MCF 10A (cell line): ENCODE measurements at regions not wholly inside any gene's neighbourhood (a gene's known extent, or its start where the extent isn't known, plus 50 kb on each side); places are given as distances from the start of the nearest gene placed in this dataset.
A peak's percentile ranks its signal among the peaks of the same experiment; 100 is the strongest.

Source experiments
- BruUV-seq: library from RNA; stranded (reverse); fragments of 400-500 nt; replicated peaks from 2 replicates; lab custom pipeline; 2021; lab: Mats Ljungman, UMichigan
- CTCF ChIA-PET: fragments of 300-600 bp; sonication (Branson Sonifier 250); formaldehyde crosslinking; extraction: SDS; loops from one replicate; lab custom pipeline; 2021; ENCODE audit warnings: antibody characterized with exemption, inconsistent platforms; lab: Yijun Ruan, JAX
- POLR2A ChIA-PET: fragments of 300-600, 350-650 bp; sonication (Branson Sonifier 250); formaldehyde crosslinking; extraction: SDS; loops from one replicate; lab custom pipeline; 2020; ENCODE audit warnings: antibody characterized with exemption, inconsistent platforms; lab: Yijun Ruan, JAX
- DNase-seq: peaks from one replicate; pipeline ENCODE4 v3.0.0-alpha.2; 2018; ENCODE audit not compliant: unreplicated experiment
- H3K27ac Mint-ChIP-seq: one replicate; pipeline ENCODE4 v1.8.0; 2022; ENCODE audit warnings: mild to moderate bottlenecking, low read depth, mixed read lengths; ENCODE audit not compliant: unreplicated experiment
- H3K27me3 Mint-ChIP-seq: one replicate; pipeline ENCODE4 v1.8.0; 2022; ENCODE audit warnings: mixed read lengths; ENCODE audit not compliant: insufficient read depth, unreplicated experiment
- H3K36me3 Mint-ChIP-seq: one replicate; pipeline ENCODE4 v1.8.0; 2022; ENCODE audit warnings: mild to moderate bottlenecking, moderate library complexity, mixed read lengths; ENCODE audit not compliant: insufficient read depth, unreplicated experiment
- H3K4me1 Mint-ChIP-seq: one replicate; pipeline ENCODE4 v1.8.0; 2022; ENCODE audit warnings: mixed read lengths; ENCODE audit not compliant: insufficient read depth, unreplicated experiment
- H3K4me3 Mint-ChIP-seq: one replicate; pipeline ENCODE4 v1.8.0; 2022; ENCODE audit warnings: mild to moderate bottlenecking, moderate library complexity, mixed read lengths; ENCODE audit not compliant: unreplicated experiment
- H3K9me3 Mint-ChIP-seq: one replicate; pipeline ENCODE4 v1.8.0; 2022; ENCODE audit warnings: mixed read lengths; ENCODE audit not compliant: unreplicated experiment
- intact Hi-C: fragments of 100-400 bp; cut with micrococcal nuclease; formaldehyde crosslinking; loops from 2 replicates; pipeline ENCODE4 v1.14.1; 2022
- TF ChIP-seq, protein P1 (sequence below): fragments of 200-600 bp; IDR thresholded peaks from one replicate; pipeline ENCODE4 v1.8.0; 2022; ENCODE audit warnings: antibody characterized with exemption, mild to moderate bottlenecking; ENCODE audit not compliant: unreplicated experiment

DNA sequence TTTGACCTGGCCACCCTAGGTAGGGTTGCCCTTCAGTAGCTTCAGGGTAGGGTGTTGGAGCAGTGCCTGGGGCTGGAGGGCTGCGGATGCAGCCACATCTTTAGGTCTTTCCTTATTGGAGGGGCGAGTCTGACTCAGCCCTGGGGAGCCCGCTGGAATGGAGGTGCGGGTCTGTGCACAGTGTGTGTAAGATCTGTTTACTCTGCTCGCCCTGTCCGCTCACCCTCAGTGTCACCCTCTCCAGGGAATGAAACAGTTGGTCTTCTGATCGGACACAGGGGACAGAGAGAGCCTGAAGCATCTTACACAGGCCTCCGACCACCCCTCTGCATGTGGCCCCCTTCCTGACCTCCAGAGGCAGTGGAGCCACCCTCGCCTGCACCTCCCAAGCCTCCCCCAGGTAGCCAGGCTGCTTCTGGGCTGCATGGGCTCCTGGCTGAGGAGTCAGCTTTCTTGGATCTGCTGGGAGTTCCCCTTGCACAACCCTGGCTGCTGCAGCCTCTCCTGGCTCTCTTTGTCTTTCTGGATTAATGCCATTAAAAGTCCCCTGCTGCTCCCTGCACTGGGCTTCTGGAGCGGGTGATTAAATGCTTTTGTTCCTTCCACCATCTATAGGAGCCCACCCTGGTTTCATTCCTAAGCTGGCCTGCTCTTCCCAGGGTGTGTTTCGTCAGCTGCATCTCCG is 82.6 kb downstream of the ASB1 start:
- H3K9me3 Mint-ChIP-seq = no peaks in the 10 kb centered on the region
- peak; percentile 32 for DNase-seq
- H3K36me3 Mint-ChIP-seq = no peaks in the 10 kb centered on the region
- TF ChIP-seq, protein P1, sequence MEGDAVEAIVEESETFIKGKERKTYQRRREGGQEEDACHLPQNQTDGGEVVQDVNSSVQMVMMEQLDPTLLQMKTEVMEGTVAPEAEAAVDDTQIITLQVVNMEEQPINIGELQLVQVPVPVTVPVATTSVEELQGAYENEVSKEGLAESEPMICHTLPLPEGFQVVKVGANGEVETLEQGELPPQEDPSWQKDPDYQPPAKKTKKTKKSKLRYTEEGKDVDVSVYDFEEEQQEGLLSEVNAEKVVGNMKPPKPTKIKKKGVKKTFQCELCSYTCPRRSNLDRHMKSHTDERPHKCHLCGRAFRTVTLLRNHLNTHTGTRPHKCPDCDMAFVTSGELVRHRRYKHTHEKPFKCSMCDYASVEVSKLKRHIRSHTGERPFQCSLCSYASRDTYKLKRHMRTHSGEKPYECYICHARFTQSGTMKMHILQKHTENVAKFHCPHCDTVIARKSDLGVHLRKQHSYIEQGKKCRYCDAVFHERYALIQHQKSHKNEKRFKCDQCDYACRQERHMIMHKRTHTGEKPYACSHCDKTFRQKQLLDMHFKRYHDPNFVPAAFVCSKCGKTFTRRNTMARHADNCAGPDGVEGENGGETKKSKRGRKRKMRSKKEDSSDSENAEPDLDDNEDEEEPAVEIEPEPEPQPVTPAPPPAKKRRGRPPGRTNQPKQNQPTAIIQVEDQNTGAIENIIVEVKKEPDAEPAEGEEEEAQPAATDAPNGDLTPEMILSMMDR = no peak
- H3K4me3 Mint-ChIP-seq = no peak overlapping the region
- CTCF ChIA-PET = no interaction called here
- no peaks in the 10 kb centered on the region for H3K27me3 Mint-ChIP-seq
- no peak overlapping the region for H3K27ac Mint-ChIP-seq
- no peaks in the 10 kb centered on the region for H3K4me1 Mint-ChIP-seq
- POLR2A ChIA-PET = no interaction called here
- intact Hi-C loops = no loop called here
- BruUV-seq = no TSS peak

DNA sequence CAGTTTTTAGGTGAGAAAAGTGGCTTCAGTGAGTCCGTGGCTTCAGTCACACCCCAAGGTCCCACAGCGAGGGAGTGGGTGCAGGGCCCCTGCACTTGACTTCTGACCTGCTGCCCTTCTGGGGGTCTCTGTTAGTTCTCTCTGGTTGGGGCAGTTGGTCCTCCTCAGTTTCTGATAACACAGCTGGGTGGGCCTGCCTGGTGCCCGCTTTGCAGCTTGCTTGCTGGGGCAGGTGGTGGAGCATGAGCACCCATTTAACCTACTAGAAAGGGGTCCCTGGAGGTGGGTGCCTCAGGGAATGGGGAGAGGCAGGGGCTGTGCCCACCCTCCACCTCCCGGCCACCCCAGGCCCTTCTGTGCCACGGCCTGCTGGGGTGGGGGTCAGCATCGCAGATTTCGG is 83.2 kb downstream of the ASB1 start:
- no peak overlapping the region for H3K4me3 Mint-ChIP-seq
- no peaks in the 10 kb centered on the region for H3K9me3 Mint-ChIP-seq
- no peak overlapping the region for H3K27ac Mint-ChIP-seq
- no peaks in the 10 kb centered on the region for H3K4me1 Mint-ChIP-seq
- POLR2A ChIA-PET = no interaction called here
- intact Hi-C loops = no loop called here
- no peak for DNase-seq
- no peaks in the 10 kb centered on the region for H3K27me3 Mint-ChIP-seq
- TF ChIP-seq, protein P1 = no peak
- CTCF ChIA-PET = no interaction called here
- no peaks in the 10 kb centered on the region for H3K36me3 Mint-ChIP-seq
- BruUV-seq = no TSS peak

DNA sequence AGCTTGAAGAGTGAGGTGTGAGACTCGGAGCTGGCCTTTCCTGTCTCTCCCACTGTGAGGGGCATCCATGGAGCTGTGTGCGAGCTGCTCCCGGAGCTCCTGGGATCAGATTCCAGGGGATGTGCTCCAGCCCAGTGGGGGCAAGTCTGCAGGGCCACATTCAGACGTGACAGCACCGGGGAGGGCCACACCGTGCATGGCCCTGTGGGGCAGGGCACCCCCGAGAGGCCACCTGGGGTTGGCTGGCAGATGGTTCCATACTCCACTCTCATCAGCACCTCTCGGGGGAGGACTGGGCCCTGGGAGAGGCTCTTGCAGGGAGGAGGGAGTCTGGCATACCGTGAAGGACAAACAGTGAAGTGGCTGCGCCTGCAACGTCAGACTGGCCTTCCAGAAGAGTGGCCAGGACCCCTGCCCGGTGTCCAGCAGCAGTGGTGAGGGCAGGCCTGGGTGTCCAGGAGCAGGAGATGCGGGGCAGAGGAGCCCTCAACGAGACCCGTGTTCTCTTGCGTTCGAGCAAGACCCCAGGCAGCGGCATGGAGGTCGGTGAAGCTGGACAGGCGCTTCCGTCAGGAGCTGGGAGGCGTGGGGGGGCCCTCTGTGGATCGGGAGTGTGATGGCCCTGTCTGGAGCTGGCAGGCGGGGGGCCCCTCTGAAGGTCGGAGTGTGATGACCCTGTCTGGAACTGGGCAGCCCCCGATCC is 84.3 kb downstream of the ASB1 start:
- intact Hi-C loops = no loop called here
- no TSS peak for BruUV-seq
- peaks cover 5% of the 10 kb centered on the region for H3K9me3 Mint-ChIP-seq
- H3K27ac Mint-ChIP-seq = no peak overlapping the region
- H3K4me1 Mint-ChIP-seq = no peaks in the 10 kb centered on the region
- ChIA-PET CTCF (no interaction called here), POLR2A (no interaction called here)
- H3K27me3 Mint-ChIP-seq = no peaks in the 10 kb centered on the region
- no peak for DNase-seq
- no peaks in the 10 kb centered on the region for H3K36me3 Mint-ChIP-seq
- no peak overlapping the region for H3K4me3 Mint-ChIP-seq
- TF ChIP-seq, protein P1 = no peak

DNA sequence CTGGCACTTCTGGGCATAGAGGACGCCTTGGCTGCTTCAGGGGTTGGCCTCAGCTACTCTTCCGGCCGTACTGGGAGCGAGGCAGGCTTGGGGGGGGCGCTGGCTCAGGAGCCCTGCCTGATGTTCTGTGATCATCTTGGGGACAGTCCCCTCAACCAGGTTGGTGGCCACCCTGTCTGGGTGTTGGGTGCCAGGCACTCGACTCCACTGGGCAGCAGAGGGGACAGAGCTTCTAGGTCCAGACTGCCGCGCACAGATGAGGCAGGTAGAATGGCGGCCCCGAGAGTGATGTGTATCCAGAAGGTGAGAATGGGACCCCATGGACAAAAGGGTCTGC is 84.9 kb downstream of the ASB1 start:
- Mint-ChIP-seq H3K9me3 (peaks cover 10% of the 10 kb centered on the region), H3K4me1 (no peaks in the 10 kb centered on the region), H3K4me3 (no peak overlapping the region), H3K27ac (no peak overlapping the region), H3K36me3 (no peaks in the 10 kb centered on the region), H3K27me3 (no peaks in the 10 kb centered on the region)
- TF ChIP-seq, protein P1 = no peak
- no peak for DNase-seq
- CTCF ChIA-PET = no interaction called here
- intact Hi-C loops = no loop called here
- BruUV-seq = no TSS peak
- POLR2A ChIA-PET = no interaction called here
